ENCODE measurements at regions not wholly inside any gene's neighbourhood (a gene's known extent, or its start where the extent isn't known, plus 50 kb on each side); places are given as distances from the start of the nearest gene placed in this dataset.

- peaks cover 17% of the 10 kb centered on the region for H3K9me3 ChIP-seq (ENCODE audit: low read length)
- H2AFZ ChIP-seq (ENCODE audit: low read length) = no peak overlapping the region
- ATAC-seq (no peak), DNase-seq (ENCODE audit: low spot score) (no peak), FAIRE-seq (no peak)
- WGBS (ENCODE audit: low lambda C conversion rate) = 2% methylated on average over 2 of the region's 2 CpGs
- no peak overlapping the region for H3K4me2 ChIP-seq (ENCODE audit: low read depth, low read length)
- no peaks in the 10 kb centered on the region for H3K36me3 ChIP-seq (replicated peaks in 1 of 2; ENCODE audit: control insufficient read depth in 1 of 2, insufficient read depth in 2 of 2, low read length in 2 of 2)
- no peaks in the 10 kb centered on the region for H4K20me1 ChIP-seq (ENCODE audit: insufficient read depth, low read length)
- no peak overlapping the region for H3K9ac ChIP-seq (ENCODE audit: insufficient read depth, low read depth, low read length)
- in situ Hi-C loops (cut with HindIII; ENCODE audit: extremely low pct_ligation_motif_present, low pct_unique_long_range_greater_than_20kb) (no loop called here), intact Hi-C loops (cut with micrococcal nuclease; ENCODE audit: unreplicated experiment) (no loop called here)
- H3K4me3 ChIP-seq (replicated peaks in 1 of 3; ENCODE audit: insufficient read depth in 1 of 3, low read depth in 2 of 3, low read length in 3 of 3) = no peak overlapping the region
- H3K79me2 ChIP-seq (ENCODE audit: insufficient read depth, low read length) = no peaks in the 10 kb centered on the region
- no peak overlapping the region for H3K27ac ChIP-seq (ENCODE audit: extremely low read length, insufficient read depth, low read length)
- TF ChIP-seq ZIK1 (CRISPR knock-in tag; IDR thresholded peaks at IDR 0.05; ENCODE audit: borderline replicate concordance, low read depth) = no peak
- TF ChIP-seq TBX3 (IDR thresholded peaks at IDR 0.05; ENCODE audit: borderline replicate concordance) = no peak
- TF ChIP-seq SNAPC5 (CRISPR knock-in tag; IDR thresholded peaks at IDR 0.05; ENCODE audit: borderline replicate concordance) = no peak
- TF ChIP-seq ZNF644 (CRISPR knock-in tag; IDR thresholded peaks at IDR 0.05; ENCODE audit: low read depth) = no peak
- no peak for TF ChIP-seq MEIS2 (CRISPR knock-in tag; IDR thresholded peaks at IDR 0.05)
- TF ChIP-seq ZNF333 (CRISPR knock-in tag; IDR thresholded peaks at IDR 0.05; ENCODE audit: borderline replicate concordance) = no peak
- TF ChIP-seq ZNF180 (CRISPR knock-in tag; IDR thresholded peaks at IDR 0.05; ENCODE audit: borderline replicate concordance, low read depth) = no peak
- no peak for TF ChIP-seq ZNF253 (CRISPR knock-in tag; IDR thresholded peaks at IDR 0.05; ENCODE audit: borderline replicate concordance)
- TF ChIP-seq YEATS2 (CRISPR knock-in tag; IDR thresholded peaks at IDR 0.05; ENCODE audit: borderline replicate concordance) = no peak
- TF ChIP-seq ARNT2 (CRISPR knock-in tag; IDR thresholded peaks at IDR 0.05; ENCODE audit: low read depth) = no peak
- TF ChIP-seq, protein P1, sequence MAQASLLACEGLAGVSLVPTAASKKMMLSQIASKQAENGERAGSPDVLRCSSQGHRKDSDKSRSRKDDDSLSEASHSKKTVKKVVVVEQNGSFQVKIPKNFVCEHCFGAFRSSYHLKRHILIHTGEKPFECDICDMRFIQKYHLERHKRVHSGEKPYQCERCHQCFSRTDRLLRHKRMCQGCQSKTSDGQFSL (CRISPR knock-in tag; IDR thresholded peaks at IDR 0.05) = no peak
- no peak for TF ChIP-seq GTF3A (CRISPR knock-in tag; conservative IDR thresholded peaks at IDR 0.05)
- no peak for TF ChIP-seq ZBTB8A (CRISPR knock-in tag; IDR thresholded peaks at IDR 0.05; ENCODE audit: borderline replicate concordance, low read depth)
- TF ChIP-seq GABPB1 (CRISPR knock-in tag; IDR thresholded peaks at IDR 0.05) = no peak
- TF ChIP-seq NFE2 (CRISPR knock-in tag; IDR thresholded peaks at IDR 0.05) = no peak
- no peak for TF ChIP-seq XRCC5 (optimal IDR thresholded peaks at IDR 0.05; ENCODE audit: low read length)
- TF ChIP-seq SSRP1 (CRISPR knock-in tag; IDR thresholded peaks at IDR 0.05) = no peak
- TF ChIP-seq POLR2G (IDR thresholded peaks at IDR 0.05; ENCODE audit: low read depth, low read length) = no peak
- BruUV-seq (replicated peaks) = no TSS peak
- no peaks in the 10 kb centered on the region for H3K27me3 ChIP-seq (ENCODE audit: control insufficient read depth in 1 of 2, insufficient read depth in 2 of 2, low read length in 2 of 2)
- no peaks in the 10 kb centered on the region for H3K4me1 ChIP-seq (ENCODE audit: insufficient read depth, low read length)
- ChIA-PET CTCF (ENCODE audit: low intra/inter-chr PET ratio, low total read pairs) (no interaction called here), POLR2A (no interaction called here)
Measured at GRCh38 chr13:65026505-65026904, 2203.6 kb downstream of the PCDH9 start.
